Hematopoietic multipotent progenitor cell treated with erythropoietin and hydrocortisone succinate and interleukin-3 and kit ligand, for 15 days (in vitro differentiated cells): ENCODE measurements at regions not wholly inside any gene's neighbourhood (a gene's known extent, or its start where the extent isn't known, plus 50 kb on each side); places are given as distances from the start of the nearest gene placed in this dataset.

Source experiments
- DNase-seq: peaks from one replicate; pipeline ENCODE4 v3.0.0-alpha.2; 2015; ENCODE audit warnings: low spot score

- no peak for DNase-seq
These were observed 855.1 kb upstream of the INTU start for GRCh38 chr4:126777649-126778048.

- no peak for DNase-seq
These were observed 854.4 kb upstream of the INTU start for GRCh38 chr4:126778348-126778747.

GRCh38 chr4:126779001-126779400, 853.8 kb upstream of the INTU start:
- no peak for DNase-seq

- DNase-seq = no peak
These were observed 853.2 kb upstream of the INTU start for GRCh38 chr4:126779436-126780166.

- DNase-seq = no peak
These were observed 849.6 kb upstream of the INTU start for GRCh38 chr4:126783191-126783590.

- no peak for DNase-seq
These were observed 847.7 kb upstream of the INTU start for GRCh38 chr4:126784966-126785580.

GRCh38 chr4:126790633-126791032, 842.1 kb upstream of the INTU start:
- DNase-seq = no peak

- no peak for DNase-seq
These were observed 838.4 kb upstream of the INTU start for GRCh38 chr4:126794363-126794762.

GRCh38 chr4:126798214-126798613, 834.5 kb upstream of the INTU start:
- no peak for DNase-seq

- no peak for DNase-seq
These were observed 833.3 kb upstream of the INTU start for GRCh38 chr4:126799416-126799815.

GRCh38 chr4:126799971-126800574, 832.7 kb upstream of the INTU start:
- no peak for DNase-seq

- DNase-seq = no peak
These were observed 832.1 kb upstream of the INTU start for GRCh38 chr4:126800575-126801141.

GRCh38 chr4:126807132-126807531, 825.6 kb upstream of the INTU start:
- no peak for DNase-seq

GRCh38 chr4:126812076-126812475, 820.7 kb upstream of the INTU start:
- DNase-seq = no peak

- no peak for DNase-seq
These were observed 812.1 kb upstream of the INTU start for GRCh38 chr4:126820631-126821030.

GRCh38 chr4:126821152-126821551, 811.6 kb upstream of the INTU start:
- no peak for DNase-seq

GRCh38 chr4:126825083-126825482, 807.7 kb upstream of the INTU start:
- DNase-seq = no peak

GRCh38 chr4:126827669-126828068, 805.1 kb upstream of the INTU start:
- no peak for DNase-seq

GRCh38 chr4:126834854-126835253, 797.9 kb upstream of the INTU start:
- DNase-seq = no peak

GRCh38 chr4:126838941-126839679, 793.6 kb upstream of the INTU start:
- DNase-seq = no peak

- no peak for DNase-seq
These were observed 789.2 kb upstream of the INTU start for GRCh38 chr4:126843492-126844067.

GRCh38 chr4:126850286-126850685, 782.5 kb upstream of the INTU start:
- DNase-seq = no peak
